GM12878 (cell line): ENCODE measurements at regions not wholly inside any gene's neighbourhood (a gene's known extent, or its start where the extent isn't known, plus 50 kb on each side); places are given as distances from the start of the nearest gene placed in this dataset.

ENCODE experiments used
- ATF7 ChIP-seq: fragments of 450-650 bp; IDR thresholded peaks from 2 replicates; pipeline ENCODE4 v1.6.1; 2016; ENCODE audit warnings: low read depth, mild to moderate bottlenecking
- CHD1 ChIP-seq: IDR thresholded peaks from 2 replicates; pipeline ENCODE4 v1.6.1; 2012; ENCODE audit warnings: low read depth, low read length, improper control_type of control experiment
- CUX1 ChIP-seq: IDR thresholded peaks from 2 replicates; pipeline ENCODE4 v1.6.1; 2012; ENCODE audit warnings: improper control_type of control experiment, low read depth, low read length; ENCODE audit not compliant: insufficient replicate concordance
- DPF2 ChIP-seq: fragments of 450-650 bp; IDR thresholded peaks from 2 replicates; pipeline ENCODE4 v1.6.1; 2017; ENCODE audit warnings: mild to moderate bottlenecking
- E2F8 ChIP-seq: fragments of 450-650 bp; IDR thresholded peaks from 2 replicates; pipeline ENCODE4 v1.6.1; 2018; ENCODE audit warnings: mild to moderate bottlenecking, low read depth, moderate library complexity; ENCODE audit not compliant: partially characterized antibody
- JUND ChIP-seq: IDR thresholded peaks from 2 replicates; pipeline ENCODE4 v1.6.1; 2012; ENCODE audit warnings: low read depth, mild to moderate bottlenecking, low read length, improper control_type of control experiment, moderate library complexity
- RAD51 ChIP-seq: fragments of 450-650 bp; IDR thresholded peaks from 2 replicates; pipeline ENCODE4 v1.6.1; 2016; ENCODE audit warnings: moderate library complexity, mild to moderate bottlenecking, inconsistent platforms
- SMAD5 ChIP-seq: IDR thresholded peaks from 2 replicates; pipeline ENCODE4 v1.6.1; 2016; ENCODE audit warnings: antibody characterized with exemption, low read depth
- SUPT20H ChIP-seq: IDR thresholded peaks from 2 replicates; pipeline ENCODE4 v1.6.1; 2011; ENCODE audit warnings: low read depth, mild to moderate bottlenecking, low read length, moderate library complexity, borderline replicate concordance; ENCODE audit not compliant: control insufficient read depth
- WRNIP1 ChIP-seq: IDR thresholded peaks from 2 replicates; pipeline ENCODE4 v1.6.1; 2011; ENCODE audit warnings: low read depth, low read length, improper control_type of control experiment, borderline replicate concordance
- TF ChIP-seq, protein P1 (sequence below): fragments of 450-650 bp; IDR thresholded peaks from 2 replicates; pipeline ENCODE4 v1.6.1; 2017; ENCODE audit warnings: mild to moderate bottlenecking, low read depth, inconsistent platforms; ENCODE audit not compliant: poor library complexity, severe bottlenecking

DNA sequence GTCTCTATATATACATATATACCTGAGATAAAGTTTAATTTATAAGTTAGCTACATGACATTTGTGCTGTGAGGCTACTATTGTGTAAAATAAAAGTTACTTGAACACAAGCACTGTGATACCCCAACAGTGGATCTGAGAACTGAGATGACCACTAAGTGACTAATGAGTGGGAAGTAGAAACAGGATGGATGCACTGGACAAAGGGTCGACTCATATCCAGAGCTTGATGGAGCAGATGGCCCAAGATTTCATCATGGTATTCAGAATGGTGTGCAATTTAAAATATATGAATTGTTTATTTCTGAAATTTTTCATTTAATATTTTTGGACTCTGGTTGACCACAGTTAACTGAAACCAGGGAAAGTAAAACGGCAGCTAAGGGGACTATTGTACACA, 908.6 kb upstream of the MDGA2 start (continued):
- TF ChIP-seq CUX1 (no peak), WRNIP1 (no peak), CHD1 (no peak), ATF7 (0 out of 2 replicates have a peak, but pooled peaks have one; percentile 17), E2F8 (no peak), SUPT20H (no peak), JUND (no peak), DPF2 (peak; percentile 48), SMAD5 (no peak), RAD51 (no peak)
- TF ChIP-seq, protein P1, sequence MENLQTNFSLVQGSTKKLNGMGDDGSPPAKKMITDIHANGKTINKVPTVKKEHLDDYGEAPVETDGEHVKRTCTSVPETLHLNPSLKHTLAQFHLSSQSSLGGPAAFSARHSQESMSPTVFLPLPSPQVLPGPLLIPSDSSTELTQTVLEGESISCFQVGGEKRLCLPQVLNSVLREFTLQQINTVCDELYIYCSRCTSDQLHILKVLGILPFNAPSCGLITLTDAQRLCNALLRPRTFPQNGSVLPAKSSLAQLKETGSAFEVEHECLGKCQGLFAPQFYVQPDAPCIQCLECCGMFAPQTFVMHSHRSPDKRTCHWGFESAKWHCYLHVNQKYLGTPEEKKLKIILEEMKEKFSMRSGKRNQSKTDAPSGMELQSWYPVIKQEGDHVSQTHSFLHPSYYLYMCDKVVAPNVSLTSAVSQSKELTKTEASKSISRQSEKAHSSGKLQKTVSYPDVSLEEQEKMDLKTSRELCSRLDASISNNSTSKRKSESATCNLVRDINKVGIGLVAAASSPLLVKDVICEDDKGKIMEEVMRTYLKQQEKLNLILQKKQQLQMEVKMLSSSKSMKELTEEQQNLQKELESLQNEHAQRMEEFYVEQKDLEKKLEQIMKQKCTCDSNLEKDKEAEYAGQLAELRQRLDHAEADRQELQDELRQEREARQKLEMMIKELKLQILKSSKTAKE = no peak
- TF ChIP-seq, all 136 proteins: peak for 11
